DOHH2 (cell line): ENCODE measurements at regions not wholly inside any gene's neighbourhood (a gene's known extent, or its start where the extent isn't known, plus 50 kb on each side); places are given as distances from the start of the nearest gene placed in this dataset.

Experiments used
- H3F3A ChIP-seq: fragments of 200-600 bp; sonication (generic), shearing (Covaris generic); 2 replicates; pipeline ENCODE4 v1.6.0; 2016; ENCODE audit warnings: antibody characterized with exemption, mild to moderate bottlenecking; ENCODE audit not compliant: control insufficient read depth, insufficient read depth
- H3K27ac ChIP-seq: fragments of 200-600 bp; sonication (generic); 2 replicates; pipeline ENCODE4 v1.5.1; 2014; ENCODE audit warnings: low read depth, mild to moderate bottlenecking, low read length, moderate library complexity
- H3K27me3 ChIP-seq: fragments of 200-600 bp; sonication (generic); 2 replicates; pipeline ENCODE4 v1.6.1; 2014; ENCODE audit warnings: mild to moderate bottlenecking, low read length, mixed read lengths; ENCODE audit not compliant: control insufficient read depth
- H3K36me3 ChIP-seq: fragments of 200-600 bp; sonication (generic); 2 replicates; pipeline ENCODE4 v1.6.1; 2014; ENCODE audit warnings: mild to moderate bottlenecking, low read length, moderate library complexity, mixed read lengths; ENCODE audit not compliant: control insufficient read depth
- H3K4me1 ChIP-seq: fragments of 200-600 bp; sonication (generic); 2 replicates; pipeline ENCODE4 v1.6.1; 2014; ENCODE audit warnings: mild to moderate bottlenecking, low read length, mixed read lengths; ENCODE audit not compliant: control insufficient read depth
- H3K4me2 ChIP-seq: fragments of 200-600 bp; sonication (generic); 2 replicates; pipeline ENCODE4 v1.6.0; 2014; ENCODE audit warnings: mild to moderate bottlenecking, low read length, moderate library complexity
- H3K4me3 ChIP-seq: fragments of 200-600 bp; sonication (generic); 2 replicates; pipeline ENCODE4 v1.5.1; 2014; ENCODE audit warnings: mild to moderate bottlenecking, low read length, mixed read lengths
- H3K79me2 ChIP-seq: fragments of 200-600 bp; sonication (generic); 2 replicates; pipeline ENCODE4 v1.6.1; 2014; ENCODE audit warnings: mild to moderate bottlenecking, low read length, mixed read lengths; ENCODE audit not compliant: control insufficient read depth
- H3K9me2 ChIP-seq: fragments of 200-600 bp; sonication (generic); replicated peaks from 2 replicates; pipeline ENCODE4 v1.6.1; 2014; ENCODE audit warnings: mild to moderate bottlenecking, low read length, mixed read lengths; ENCODE audit not compliant: control insufficient read depth
- H3K9me3 ChIP-seq: fragments of 200-600 bp; sonication (generic); 2 replicates; pipeline ENCODE4 v1.6.1; 2014; ENCODE audit warnings: antibody characterized with exemption, low read length, mixed read lengths; ENCODE audit not compliant: control insufficient read depth, insufficient read depth
- H4K20me1 ChIP-seq: fragments of 200-600 bp; sonication (generic); 2 replicates; pipeline ENCODE4 v1.6.0; 2014; ENCODE audit warnings: low read depth, mild to moderate bottlenecking, antibody characterized with exemption, low read length, moderate library complexity; ENCODE audit not compliant: control insufficient read depth, insufficient read depth
- CTCF ChIP-seq: fragments of 200-600 bp; sonication (generic); IDR thresholded peaks from one replicate; pipeline ENCODE4 v1.5.1; 2014; ENCODE audit warnings: antibody characterized with exemption, mild to moderate bottlenecking, low read depth, low read length; ENCODE audit not compliant: poor library complexity, severe bottlenecking
- EZH2phosphoT487 ChIP-seq: fragments of 200-600 bp; sonication (generic); IDR thresholded peaks from 2 replicates; pipeline ENCODE4 v1.6.1; 2017; ENCODE audit warnings: borderline replicate concordance, mild to moderate bottlenecking, antibody characterized with exemption, low read length, moderate library complexity, mixed read lengths

DNA sequence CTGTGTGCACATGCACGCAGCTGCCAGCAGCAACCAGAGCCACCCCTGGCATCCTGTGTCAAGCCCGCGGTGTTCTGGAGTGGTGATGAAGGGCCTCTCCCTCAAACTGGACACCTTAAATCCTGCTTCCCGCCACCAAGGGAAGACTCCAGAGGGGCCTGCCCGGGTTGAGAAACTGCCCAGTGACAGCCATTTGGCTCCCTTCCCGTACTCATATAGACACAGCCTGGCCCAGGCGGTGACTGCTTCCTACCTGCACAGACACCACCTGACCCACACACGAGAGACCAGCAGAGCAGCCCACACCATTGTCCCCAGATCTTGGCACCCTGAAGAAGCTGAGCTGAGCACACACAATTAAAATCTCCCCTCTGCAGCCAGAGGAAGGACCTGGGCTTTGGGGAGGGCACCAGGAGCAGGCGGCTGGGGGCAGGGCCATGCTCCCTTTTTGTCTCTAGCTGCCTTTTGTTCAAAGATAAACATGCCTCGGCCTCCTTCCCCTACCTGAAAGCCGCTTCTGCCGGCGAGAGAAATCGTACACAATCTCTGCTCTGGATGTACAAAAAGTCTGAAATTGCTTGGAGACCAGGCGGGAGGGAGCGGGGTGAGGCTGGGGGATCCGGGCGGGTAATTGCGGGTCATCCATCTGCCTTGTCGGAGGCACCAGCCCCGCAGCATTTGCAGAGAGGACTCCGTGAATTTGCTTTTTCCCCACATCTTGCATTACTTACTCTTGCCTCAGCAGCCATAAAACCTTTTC lies 78.4 kb downstream of the TSPAN17 start:
- Histone ChIP-seq H3K4me3 (no peak overlapping the region), H3K4me2 (no peak overlapping the region), H3K36me3 (no peaks in the 10 kb centered on the region), H4K20me1 (no peaks in the 10 kb centered on the region), H3K79me2 (no peaks in the 10 kb centered on the region), H3F3A (no peaks in the 10 kb centered on the region), H3K9me3 (no peaks in the 10 kb centered on the region), H3K27me3 (peaks cover 18% of the 10 kb centered on the region), H3K27ac (no peak overlapping the region), H3K9me2 (no peaks in the 10 kb centered on the region), H3K4me1 (no peaks in the 10 kb centered on the region)
- TF ChIP-seq CTCF: no peak
- no peak for TF ChIP-seq EZH2phosphoT487

DNA sequence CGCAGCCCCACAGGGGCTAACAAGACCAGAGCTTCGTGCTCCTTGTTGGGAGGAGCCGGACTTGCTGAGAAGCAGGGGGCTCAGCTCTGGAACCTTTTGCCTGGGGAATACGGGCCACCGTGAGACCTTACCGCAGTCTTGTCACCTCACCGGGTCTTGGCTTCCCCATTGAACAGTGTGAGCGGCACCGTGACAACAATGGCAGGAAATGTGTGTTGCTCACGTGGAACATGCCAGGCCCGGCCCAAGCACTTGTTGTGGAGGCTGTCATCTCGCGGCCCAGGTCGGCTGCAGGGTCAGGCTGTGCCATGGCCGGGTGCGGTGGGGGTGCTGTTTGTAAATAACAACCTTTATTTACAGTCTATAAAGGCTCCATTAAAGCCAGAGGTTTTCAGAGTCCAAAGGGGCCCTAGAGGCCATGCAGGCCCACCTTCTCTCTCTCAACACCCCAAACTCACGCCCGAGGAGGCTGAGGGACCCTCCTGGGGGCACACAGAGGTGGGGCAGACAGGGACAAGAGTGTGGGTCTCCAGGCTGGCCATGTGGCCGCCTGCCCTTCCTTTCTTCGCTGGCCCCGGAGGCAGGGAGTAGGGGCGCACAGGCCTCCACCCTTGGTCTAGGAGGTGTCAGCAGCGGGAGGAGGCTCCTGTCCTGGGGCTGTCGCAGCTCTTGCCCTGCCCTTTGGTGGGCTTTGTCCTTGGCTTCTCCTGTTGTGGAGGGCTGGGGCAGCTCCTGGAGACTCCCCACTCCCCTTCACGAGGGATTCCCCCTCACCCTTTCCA lies 79.7 kb downstream of the TSPAN17 start:
- no peaks in the 10 kb centered on the region for H3K9me3 ChIP-seq
- H3F3A ChIP-seq: no peaks in the 10 kb centered on the region
- H3K4me1 ChIP-seq: no peaks in the 10 kb centered on the region
- H3K9me2 ChIP-seq: no peaks in the 10 kb centered on the region
- no peak overlapping the region for H3K27ac ChIP-seq
- no peaks in the 10 kb centered on the region for H3K36me3 ChIP-seq
- peaks cover 25% of the 10 kb centered on the region for H3K27me3 ChIP-seq
- no peak for TF ChIP-seq CTCF
- no peak for TF ChIP-seq EZH2phosphoT487
- H3K4me2 ChIP-seq: no peak overlapping the region
- no peaks in the 10 kb centered on the region for H3K79me2 ChIP-seq
- no peak overlapping the region for H3K4me3 ChIP-seq
- no peaks in the 10 kb centered on the region for H4K20me1 ChIP-seq

- Histone ChIP-seq H3K79me2 (no peaks in the 10 kb centered on the region), H3K9me3 (no peaks in the 10 kb centered on the region), H3K36me3 (no peaks in the 10 kb centered on the region), H3K27me3 (peaks cover 25% of the 10 kb centered on the region), H3K4me3 (no peak overlapping the region), H3K27ac (no peak overlapping the region), H4K20me1 (no peaks in the 10 kb centered on the region), H3K4me2 (no peak overlapping the region), H3K4me1 (no peaks in the 10 kb centered on the region), H3K9me2 (no peaks in the 10 kb centered on the region), H3F3A (no peaks in the 10 kb centered on the region)
- no peak for TF ChIP-seq EZH2phosphoT487
- TF ChIP-seq CTCF: no peak
Observed at GRCh38 chr5:176727528-176727900, 80.2 kb downstream of the TSPAN17 start.
